ENCODE measurements at regions not wholly inside any gene's neighbourhood (a gene's known extent, or its start where the extent isn't known, plus 50 kb on each side); places are given as distances from the start of the nearest gene placed in this dataset.

DNA sequence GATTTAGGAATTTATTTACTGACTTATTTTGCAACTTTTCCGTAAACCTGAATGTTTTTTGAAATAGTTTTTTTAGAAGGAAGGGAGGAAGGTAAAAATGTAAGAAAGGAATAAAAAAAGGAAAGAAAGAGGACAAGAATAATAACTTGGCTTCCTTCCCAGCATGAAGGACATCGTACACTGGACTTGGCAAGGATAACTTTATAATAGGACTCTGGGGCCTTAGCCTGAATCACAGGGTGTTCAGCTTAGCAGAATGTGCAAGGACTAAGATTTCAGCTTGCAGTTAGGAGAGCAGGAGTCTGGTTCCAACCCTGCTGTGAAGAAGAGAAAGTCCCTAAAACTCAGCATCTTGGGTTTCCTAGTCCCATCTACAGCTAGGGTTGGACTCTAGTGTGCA, 1053.3 kb downstream of the VRK1 start:
- peak in 2 of 3 donors; percentile 19 to 33 for DNase-seq
- 59 to 73% methylated on average over 2 of the region's 2 CpGs for WGBS, 2 donors
- ATAC-seq (ENCODE audit: insufficient read depth, low FRiP score): no peak

DNA sequence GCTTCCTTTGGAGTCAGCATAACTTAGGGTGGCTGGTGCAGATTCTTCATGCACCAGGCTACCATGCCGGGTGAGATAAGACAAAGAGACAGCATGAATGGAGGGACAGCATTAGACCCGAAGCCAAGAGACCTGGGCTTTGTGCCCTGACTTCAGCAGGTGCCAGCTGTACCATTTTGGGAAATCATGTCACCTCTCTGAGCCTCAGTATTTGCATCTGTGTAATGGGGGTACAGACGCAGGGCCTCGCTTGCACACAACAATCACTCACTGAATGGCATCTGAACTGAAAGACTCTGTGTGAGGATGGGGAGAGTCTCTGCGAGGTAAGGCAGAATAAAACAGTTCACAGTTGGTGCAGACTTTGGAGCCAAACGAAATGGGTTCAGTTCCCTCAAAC, 1053.7 kb downstream of the VRK1 start:
- Histone ChIP-seq H3K27ac (ENCODE audit: low read depth in 1 of 2, low read length in 1 of 2) (no peak overlapping the region), H3K36me3 (ENCODE audit: control insufficient read depth in 4 of 4, insufficient read depth in 4 of 4, low read length in 4 of 4) (no peaks in the 10 kb centered on the region), H3K9ac (ENCODE audit: insufficient read depth in 1 of 2, low read length in 2 of 2) (no peak overlapping the region), H3K27me3 (ENCODE audit: control insufficient read depth in 3 of 3, insufficient read depth in 3 of 3, low read length in 2 of 3) (no peaks in the 10 kb centered on the region), H3K4me1 (ENCODE audit: control insufficient read depth in 5 of 5, insufficient read depth in 5 of 5, low read length in 5 of 5) (no peaks in the 10 kb centered on the region), H3K4me3 (no peak overlapping the region), H3K9me3 (ENCODE audit: control insufficient read depth in 4 of 4, insufficient read depth in 3 of 4, low read length in 3 of 4) (peaks cover 0 to 3% (median 0%) of the 10 kb centered on the region in 4 donors)
- ATAC-seq (ENCODE audit: insufficient read depth, low FRiP score) (no peak), DNase-seq (no peak)
- TF ChIP-seq, protein P1, sequence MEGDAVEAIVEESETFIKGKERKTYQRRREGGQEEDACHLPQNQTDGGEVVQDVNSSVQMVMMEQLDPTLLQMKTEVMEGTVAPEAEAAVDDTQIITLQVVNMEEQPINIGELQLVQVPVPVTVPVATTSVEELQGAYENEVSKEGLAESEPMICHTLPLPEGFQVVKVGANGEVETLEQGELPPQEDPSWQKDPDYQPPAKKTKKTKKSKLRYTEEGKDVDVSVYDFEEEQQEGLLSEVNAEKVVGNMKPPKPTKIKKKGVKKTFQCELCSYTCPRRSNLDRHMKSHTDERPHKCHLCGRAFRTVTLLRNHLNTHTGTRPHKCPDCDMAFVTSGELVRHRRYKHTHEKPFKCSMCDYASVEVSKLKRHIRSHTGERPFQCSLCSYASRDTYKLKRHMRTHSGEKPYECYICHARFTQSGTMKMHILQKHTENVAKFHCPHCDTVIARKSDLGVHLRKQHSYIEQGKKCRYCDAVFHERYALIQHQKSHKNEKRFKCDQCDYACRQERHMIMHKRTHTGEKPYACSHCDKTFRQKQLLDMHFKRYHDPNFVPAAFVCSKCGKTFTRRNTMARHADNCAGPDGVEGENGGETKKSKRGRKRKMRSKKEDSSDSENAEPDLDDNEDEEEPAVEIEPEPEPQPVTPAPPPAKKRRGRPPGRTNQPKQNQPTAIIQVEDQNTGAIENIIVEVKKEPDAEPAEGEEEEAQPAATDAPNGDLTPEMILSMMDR (IDR thresholded peaks at IDR 0.05; ENCODE audit: control extremely low read depth, extremely low read depth): no peak
- 86 to 91% methylated on average over 6 of the region's 6 CpGs for WGBS, 2 donors

More for the DNA sequence above, 1053.3 kb downstream of the VRK1 start:
- TF ChIP-seq, protein P1 (IDR thresholded peaks at IDR 0.05; ENCODE audit: control extremely low read depth, extremely low read depth): no peak
- Histone ChIP-seq H3K27me3 (ENCODE audit: control insufficient read depth in 3 of 3, insufficient read depth in 3 of 3, low read length in 2 of 3) (no peaks in the 10 kb centered on the region), H3K9ac (ENCODE audit: insufficient read depth in 1 of 2, low read length in 2 of 2) (no peak overlapping the region), H3K36me3 (ENCODE audit: control insufficient read depth in 4 of 4, insufficient read depth in 4 of 4, low read length in 4 of 4) (no peaks in the 10 kb centered on the region), H3K27ac (ENCODE audit: low read depth in 1 of 2, low read length in 1 of 2) (no peak overlapping the region), H3K4me3 (no peak overlapping the region), H3K9me3 (ENCODE audit: control insufficient read depth in 4 of 4, insufficient read depth in 3 of 4, low read length in 3 of 4) (peaks cover 0 to 3% (median 0%) of the 10 kb centered on the region in 4 donors), H3K4me1 (ENCODE audit: control insufficient read depth in 5 of 5, insufficient read depth in 5 of 5, low read length in 5 of 5) (no peaks in the 10 kb centered on the region)

DNA sequence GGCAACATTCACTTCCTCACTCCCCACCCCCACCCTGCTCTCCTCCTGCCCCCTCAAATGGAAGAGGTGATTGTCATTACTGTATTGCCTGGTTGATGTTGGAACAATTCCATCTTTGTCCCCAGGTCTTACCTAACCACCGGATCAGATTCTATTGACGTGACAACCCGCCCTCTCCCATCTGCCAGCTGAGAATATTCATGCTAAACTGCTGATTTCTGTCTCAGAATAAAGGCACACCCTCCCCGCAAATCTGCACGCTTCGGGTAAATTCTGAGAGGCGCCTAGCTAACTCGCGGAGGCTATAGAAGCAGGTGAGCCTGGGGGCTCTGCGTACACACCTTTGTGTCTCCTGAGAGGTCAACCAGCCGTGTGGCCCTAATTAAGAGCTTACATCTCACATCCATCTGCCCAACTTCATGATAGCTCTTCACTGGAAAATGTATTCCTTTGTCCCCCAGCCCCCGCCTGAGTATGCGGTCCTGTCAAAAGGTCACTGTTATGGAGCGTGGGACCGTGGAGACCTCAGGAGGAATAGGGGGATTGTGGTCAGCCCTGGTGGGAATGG, 1054.3 kb downstream of the VRK1 start:
- Histone ChIP-seq H3K4me3 (no peak overlapping the region), H3K9ac (ENCODE audit: insufficient read depth in 1 of 2, low read length in 2 of 2) (no peak overlapping the region), H3K9me3 (ENCODE audit: control insufficient read depth in 4 of 4, insufficient read depth in 3 of 4, low read length in 3 of 4) (peaks cover 0 to 3% (median 0%) of the 10 kb centered on the region in 4 donors), H3K27ac (ENCODE audit: low read depth in 1 of 2, low read length in 1 of 2) (no peak overlapping the region), H3K4me1 (ENCODE audit: control insufficient read depth in 5 of 5, insufficient read depth in 5 of 5, low read length in 5 of 5) (no peaks in the 10 kb centered on the region), H3K27me3 (ENCODE audit: control insufficient read depth in 3 of 3, insufficient read depth in 3 of 3, low read length in 2 of 3) (no peaks in the 10 kb centered on the region), H3K36me3 (ENCODE audit: control insufficient read depth in 4 of 4, insufficient read depth in 4 of 4, low read length in 4 of 4) (no peaks in the 10 kb centered on the region)
- DNase-seq (no peak), ATAC-seq (ENCODE audit: insufficient read depth, low FRiP score) (no peak)
- WGBS, 2 donors: 61 to 75% methylated on average over 15 of the region's 15 CpGs
- TF ChIP-seq, protein P1 (IDR thresholded peaks at IDR 0.05; ENCODE audit: control extremely low read depth, extremely low read depth): no peak

DNA sequence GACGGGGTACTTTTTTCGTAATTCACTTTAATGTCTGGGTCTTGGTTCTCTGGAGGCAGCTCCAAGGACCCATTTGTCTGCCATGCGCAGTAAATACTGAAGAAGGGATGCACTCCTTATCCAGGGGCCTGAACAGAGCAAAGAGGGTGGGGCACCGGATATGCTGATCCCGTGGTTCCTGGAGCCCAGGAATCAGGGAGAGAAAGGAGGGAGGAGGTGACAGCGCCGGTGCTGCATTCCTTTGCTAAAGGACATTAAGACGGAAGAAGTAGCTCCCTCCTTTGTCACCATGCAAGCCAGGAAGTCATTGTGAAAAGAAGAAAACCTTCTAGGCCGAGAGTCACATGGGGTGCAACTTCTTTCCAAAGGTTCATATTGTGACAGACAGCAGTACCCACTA, 1057.7 kb downstream of the VRK1 start:
- WGBS, 2 donors: 59 to 65% methylated on average over 9 of the region's 9 CpGs
- no peak overlapping the region for H3K27ac ChIP-seq (ENCODE audit: low read depth in 1 of 2, low read length in 1 of 2)
- TF ChIP-seq, protein P1 (IDR thresholded peaks at IDR 0.05; ENCODE audit: control extremely low read depth, extremely low read depth): no peak
- H3K36me3 ChIP-seq (ENCODE audit: control insufficient read depth in 4 of 4, insufficient read depth in 4 of 4, low read length in 4 of 4): no peaks in the 10 kb centered on the region
- DNase-seq: no peak
- no peak overlapping the region for H3K4me3 ChIP-seq
- peaks cover 0 to 3% (median 0%) of the 10 kb centered on the region in 4 donors for H3K9me3 ChIP-seq (ENCODE audit: control insufficient read depth in 4 of 4, insufficient read depth in 3 of 4, low read length in 3 of 4)
- no peak for ATAC-seq (ENCODE audit: insufficient read depth, low FRiP score)
- H3K4me1 ChIP-seq (ENCODE audit: control insufficient read depth in 5 of 5, insufficient read depth in 5 of 5, low read length in 5 of 5): no peaks in the 10 kb centered on the region
- no peaks in the 10 kb centered on the region for H3K27me3 ChIP-seq (ENCODE audit: control insufficient read depth in 3 of 3, insufficient read depth in 3 of 3, low read length in 2 of 3)
- H3K9ac ChIP-seq (ENCODE audit: insufficient read depth in 1 of 2, low read length in 2 of 2): no peak overlapping the region

Data from lung (tissue), 11 donors.